GM12865 (cell line): ENCODE measurements at regions not wholly inside any gene's neighbourhood (a gene's known extent, or its start where the extent isn't known, plus 50 kb on each side); places are given as distances from the start of the nearest gene placed in this dataset.
A peak's percentile ranks its signal among the peaks of the same experiment; 100 is the strongest.

Experiments
- DNase-seq: peaks from one replicate; pipeline ENCODE4 v3.0.0; 2010; ENCODE audit warnings: low read depth
- H3K4me3 ChIP-seq: 2 replicates; pipeline ENCODE4 v1.5.1; 2011; ENCODE audit warnings: mild to moderate bottlenecking, low read depth, low read length, control low read depth
- TF ChIP-seq, protein P1 (sequence below): IDR thresholded peaks from 2 replicates; pipeline ENCODE4 v1.5.1; 2011; ENCODE audit warnings: low read length, control low read depth, low read depth, inconsistent platforms; ENCODE audit not compliant: insufficient read depth; ENCODE audit errors: missing control alignments

GRCh38 chr1:78360584-78360983 lies 130.2 kb upstream of the PTGFR start:
- TF ChIP-seq, protein P1, sequence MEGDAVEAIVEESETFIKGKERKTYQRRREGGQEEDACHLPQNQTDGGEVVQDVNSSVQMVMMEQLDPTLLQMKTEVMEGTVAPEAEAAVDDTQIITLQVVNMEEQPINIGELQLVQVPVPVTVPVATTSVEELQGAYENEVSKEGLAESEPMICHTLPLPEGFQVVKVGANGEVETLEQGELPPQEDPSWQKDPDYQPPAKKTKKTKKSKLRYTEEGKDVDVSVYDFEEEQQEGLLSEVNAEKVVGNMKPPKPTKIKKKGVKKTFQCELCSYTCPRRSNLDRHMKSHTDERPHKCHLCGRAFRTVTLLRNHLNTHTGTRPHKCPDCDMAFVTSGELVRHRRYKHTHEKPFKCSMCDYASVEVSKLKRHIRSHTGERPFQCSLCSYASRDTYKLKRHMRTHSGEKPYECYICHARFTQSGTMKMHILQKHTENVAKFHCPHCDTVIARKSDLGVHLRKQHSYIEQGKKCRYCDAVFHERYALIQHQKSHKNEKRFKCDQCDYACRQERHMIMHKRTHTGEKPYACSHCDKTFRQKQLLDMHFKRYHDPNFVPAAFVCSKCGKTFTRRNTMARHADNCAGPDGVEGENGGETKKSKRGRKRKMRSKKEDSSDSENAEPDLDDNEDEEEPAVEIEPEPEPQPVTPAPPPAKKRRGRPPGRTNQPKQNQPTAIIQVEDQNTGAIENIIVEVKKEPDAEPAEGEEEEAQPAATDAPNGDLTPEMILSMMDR: no peak
- no peak overlapping the region for H3K4me3 ChIP-seq
- no peak for DNase-seq

DNA sequence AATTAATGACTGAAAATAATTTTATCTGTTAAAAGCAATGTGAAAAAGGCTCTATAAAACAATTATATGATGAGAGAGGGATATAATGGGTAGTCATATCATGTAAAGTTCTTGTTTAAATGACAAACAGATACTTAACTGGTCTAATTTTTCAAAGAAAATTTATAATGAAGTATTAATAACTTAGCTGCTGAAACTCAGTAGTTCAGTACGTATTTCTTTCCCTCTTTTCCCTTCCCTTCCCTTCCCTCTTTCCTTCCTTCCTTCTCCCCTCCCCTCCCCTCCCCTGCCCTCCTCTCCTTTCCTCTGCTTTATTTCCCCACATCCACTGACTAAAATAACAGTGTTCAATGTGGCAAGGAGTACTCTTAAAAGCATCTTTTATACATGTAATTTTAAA lies 123.1 kb upstream of the PTGFR start:
- TF ChIP-seq, protein P1: no peak
- H3K4me3 ChIP-seq: no peak overlapping the region
- DNase-seq: no peak

- no peak overlapping the region for H3K4me3 ChIP-seq
- TF ChIP-seq, protein P1: no peak
Measured at GRCh38 chr1:78369546-78369945, 121.2 kb upstream of the PTGFR start.

GRCh38 chr1:78370356-78370755 lies 120.4 kb upstream of the PTGFR start:
- DNase-seq: peak; percentile 59
- TF ChIP-seq, protein P1: no peak
- H3K4me3 ChIP-seq: no peak overlapping the region

More at GRCh38 chr1:78369546-78369945, 121.2 kb upstream of the PTGFR start:
- no peak for DNase-seq

GRCh38 chr1:78370779-78371482 lies 119.8 kb upstream of the PTGFR start:
- TF ChIP-seq, protein P1: no peak
- DNase-seq: peak; percentile 47
- no peak overlapping the region for H3K4me3 ChIP-seq

DNA sequence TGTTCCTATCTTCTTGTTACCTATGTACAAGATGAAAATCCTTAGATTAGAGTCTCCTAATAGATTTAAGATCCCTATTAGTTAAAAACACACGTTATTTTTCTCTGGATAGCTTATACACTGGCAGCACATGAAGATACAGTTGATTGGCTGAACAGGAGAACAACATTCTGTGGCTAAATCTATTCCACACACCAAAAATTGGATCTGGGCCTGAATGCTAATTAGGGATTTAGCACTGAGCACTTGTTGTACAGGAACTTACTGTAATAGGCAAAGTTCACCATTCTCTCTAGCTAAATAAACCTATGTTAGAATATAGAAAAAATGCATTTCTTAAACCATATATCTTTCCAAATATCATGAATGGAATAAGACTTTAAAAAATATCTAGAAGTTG lies 117.1 kb upstream of the PTGFR start:
- TF ChIP-seq, protein P1: no peak
- no peak for DNase-seq
- H3K4me3 ChIP-seq: no peak overlapping the region

GRCh38 chr1:78375996-78376395 lies 114.8 kb upstream of the PTGFR start:
- H3K4me3 ChIP-seq: no peak overlapping the region
- TF ChIP-seq, protein P1: no peak
- peak; percentile 23 for DNase-seq
